EH (cell line): ENCODE measurements at regions not wholly inside any gene's neighbourhood (a gene's known extent, or its start where the extent isn't known, plus 50 kb on each side); places are given as distances from the start of the nearest gene placed in this dataset.
"Not testable (repeated sequence)": the region's sequence is repeated elsewhere in the genome, so short reads cannot be mapped to it uniquely, and the experiment has no call there.

Experiments
- DNase-seq: peaks from one replicate; pipeline ENCODE4 v3.0.0-alpha.2; 2015; ENCODE audit warnings: low read depth

DNA sequence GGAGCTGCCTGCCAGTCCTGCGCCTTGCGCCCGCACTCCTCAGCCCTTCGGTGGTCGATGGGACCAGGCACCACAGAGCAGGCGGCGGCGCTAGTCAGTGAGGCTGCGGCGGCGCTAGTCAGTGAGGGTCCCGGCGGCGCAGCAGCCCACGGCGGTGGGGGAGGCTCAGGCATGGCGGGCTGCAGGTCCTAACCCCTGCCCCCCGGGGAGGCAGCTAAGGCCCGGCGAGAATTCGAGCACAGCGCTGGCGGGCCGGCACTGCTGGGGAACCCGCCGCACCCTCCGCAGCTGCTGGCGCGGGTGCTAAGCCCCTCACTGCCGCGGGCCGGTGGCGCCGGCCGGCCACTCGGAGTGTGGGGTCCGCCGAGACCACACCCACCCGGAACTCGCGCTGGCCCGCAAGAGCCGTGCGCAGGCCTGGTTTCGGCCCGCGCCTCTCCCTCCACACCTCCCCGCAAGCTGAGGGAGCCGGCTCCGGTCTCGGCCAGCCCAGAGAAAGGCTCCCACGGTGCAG, 867.4 kb downstream of the DSC3 start:
- no peak for DNase-seq

DNA sequence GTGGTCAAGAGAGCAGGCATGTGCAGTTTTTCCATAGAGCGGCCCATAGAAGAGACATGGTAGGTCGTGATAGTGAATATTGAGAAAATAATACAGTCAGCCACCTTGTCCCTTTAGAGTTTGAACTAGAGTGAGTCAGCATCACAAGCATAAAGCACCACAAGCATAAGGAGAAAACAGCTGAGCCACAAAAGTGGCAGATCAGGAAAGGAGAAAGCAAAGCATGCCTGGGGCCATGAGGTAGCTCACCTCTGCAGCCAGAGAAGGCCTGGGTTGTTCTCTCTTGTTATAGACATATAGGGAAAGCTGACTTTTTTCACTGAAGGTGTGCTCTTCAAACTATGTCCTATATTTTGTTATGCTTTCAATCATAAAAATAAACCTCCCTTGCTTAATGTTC, 879.0 kb downstream of the DSC3 start:
- DNase-seq, result no peak

DNA sequence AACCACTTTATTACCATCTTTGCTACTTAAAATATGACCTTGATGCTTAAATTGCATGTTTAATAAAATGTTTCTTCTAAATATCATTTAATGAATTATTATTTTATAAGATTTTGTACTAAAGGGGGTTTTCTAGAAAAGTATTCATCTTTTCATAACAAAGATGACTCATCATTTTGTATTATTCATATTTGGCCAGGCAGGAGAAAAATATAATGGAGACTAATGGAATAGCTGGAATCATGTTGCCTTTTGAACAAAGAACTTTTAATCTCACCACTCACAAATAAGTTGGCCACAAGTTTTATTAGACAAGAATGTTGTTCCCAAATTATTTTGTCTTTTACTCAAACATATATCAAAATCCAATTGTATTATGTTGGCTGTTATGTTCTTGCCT, 882.4 kb downstream of the DSC3 start:
- DNase-seq, result no peak

DNA sequence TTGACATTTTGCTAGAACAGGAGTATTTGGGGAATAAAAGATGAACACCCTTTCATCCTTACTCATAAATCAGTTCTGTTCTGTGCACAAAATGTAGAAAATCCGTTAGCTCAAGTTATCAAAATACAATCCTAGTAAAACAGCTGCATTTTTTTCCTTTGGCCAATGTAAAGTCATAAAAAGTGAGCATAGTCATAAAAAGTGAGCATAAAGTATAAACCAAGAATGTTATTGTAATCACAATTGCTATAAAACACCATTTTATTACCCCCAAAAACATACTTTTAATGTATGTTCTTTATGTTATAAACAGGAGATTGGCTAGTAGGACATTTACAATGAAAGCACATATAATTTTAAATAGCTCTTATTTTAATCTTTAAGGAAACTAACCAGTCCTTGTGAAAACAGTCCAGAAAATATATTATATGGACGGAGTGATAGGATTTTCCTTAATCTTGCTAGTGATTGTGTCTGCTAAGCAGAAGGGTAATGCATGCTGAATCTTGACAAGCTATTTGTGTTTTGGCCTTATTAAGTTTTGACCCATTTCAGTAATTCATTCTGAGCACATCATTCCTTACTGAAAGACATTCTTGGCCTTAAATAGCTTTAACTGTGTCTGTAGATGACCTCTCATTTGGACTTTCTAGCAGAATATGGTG, 891.8 kb downstream of the DSC3 start:
- no peak for DNase-seq

DNA sequence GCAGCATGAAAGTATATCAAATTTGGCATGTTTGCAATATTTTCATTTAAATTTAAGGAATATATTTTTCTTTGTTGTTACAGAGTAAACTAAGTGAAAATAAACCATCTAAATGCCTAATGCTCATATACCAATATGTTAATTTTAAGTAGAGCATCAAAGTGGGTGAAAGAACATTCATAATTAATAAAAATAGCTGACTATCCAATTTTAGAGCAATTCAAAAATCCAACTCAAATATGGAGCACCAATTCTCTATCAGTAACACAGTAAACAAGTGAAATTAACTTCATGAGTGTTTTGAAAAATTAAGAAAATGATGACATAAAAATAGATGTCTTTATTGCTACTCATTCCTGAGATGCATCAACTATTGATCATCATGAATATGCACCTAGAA, 893.0 kb downstream of the DSC3 start:
- DNase-seq, result no peak

DNA sequence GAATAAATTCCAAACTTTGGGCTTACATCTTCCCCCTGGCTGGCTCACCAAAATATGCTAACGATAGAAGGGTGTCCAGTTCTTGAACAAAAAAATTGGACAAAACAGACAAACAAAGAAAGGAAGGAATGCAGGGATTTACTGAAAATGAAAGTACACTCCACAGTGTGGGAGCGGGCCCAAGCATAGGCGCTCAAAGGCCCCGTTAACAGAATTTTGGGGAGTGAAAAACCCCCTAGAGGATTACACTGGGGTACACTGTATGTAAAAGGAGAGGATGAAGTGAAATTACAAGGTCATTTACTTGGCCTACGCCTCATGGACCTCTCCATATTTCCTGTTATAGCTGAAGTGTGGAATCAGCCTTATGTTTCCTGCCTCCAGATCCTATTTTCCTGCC, 899.7 kb downstream of the DSC3 start:
- DNase-seq, result no peak

DNA sequence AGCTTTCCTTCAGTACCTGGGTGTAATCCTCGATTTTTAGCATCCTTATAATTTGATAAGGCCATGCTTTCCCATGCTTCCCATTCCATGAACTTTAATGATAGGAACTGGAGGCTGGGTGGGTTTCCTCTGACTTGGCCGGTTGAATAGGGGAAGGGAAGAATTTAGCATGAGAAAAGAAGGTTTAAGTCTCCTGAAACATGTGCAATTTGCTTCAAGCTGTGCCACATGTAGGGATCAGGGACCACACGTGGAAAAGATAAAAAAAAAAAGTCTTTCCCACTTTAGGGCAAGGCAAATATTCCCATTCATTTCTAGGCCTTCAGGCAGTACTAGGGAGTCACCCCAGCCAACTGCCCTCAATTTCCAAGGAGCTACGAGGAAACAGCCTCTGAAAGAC, 900.3 kb downstream of the DSC3 start:
- DNase-seq, result no peak

DNA sequence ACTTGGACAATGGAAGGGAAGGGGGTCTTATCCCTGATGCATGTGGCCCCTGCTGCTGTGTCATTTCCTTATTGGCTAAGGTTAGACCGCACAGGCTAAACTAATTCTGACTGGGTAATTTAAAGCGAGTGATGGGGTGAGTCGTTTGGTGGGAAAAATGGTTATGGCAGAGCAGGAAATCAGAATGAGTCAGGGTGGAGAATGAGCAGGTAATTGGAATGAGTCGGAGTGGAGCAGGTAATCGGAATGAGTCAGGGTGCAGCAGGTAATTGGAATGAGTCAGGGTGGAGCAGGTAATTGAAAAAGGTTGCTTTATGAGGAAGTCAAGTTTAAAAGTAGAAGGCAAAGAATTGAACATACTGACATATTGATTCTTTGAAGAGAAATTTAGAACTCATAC, 901.0 kb downstream of the DSC3 start:
- not testable (repeated sequence) for DNase-seq

DNA sequence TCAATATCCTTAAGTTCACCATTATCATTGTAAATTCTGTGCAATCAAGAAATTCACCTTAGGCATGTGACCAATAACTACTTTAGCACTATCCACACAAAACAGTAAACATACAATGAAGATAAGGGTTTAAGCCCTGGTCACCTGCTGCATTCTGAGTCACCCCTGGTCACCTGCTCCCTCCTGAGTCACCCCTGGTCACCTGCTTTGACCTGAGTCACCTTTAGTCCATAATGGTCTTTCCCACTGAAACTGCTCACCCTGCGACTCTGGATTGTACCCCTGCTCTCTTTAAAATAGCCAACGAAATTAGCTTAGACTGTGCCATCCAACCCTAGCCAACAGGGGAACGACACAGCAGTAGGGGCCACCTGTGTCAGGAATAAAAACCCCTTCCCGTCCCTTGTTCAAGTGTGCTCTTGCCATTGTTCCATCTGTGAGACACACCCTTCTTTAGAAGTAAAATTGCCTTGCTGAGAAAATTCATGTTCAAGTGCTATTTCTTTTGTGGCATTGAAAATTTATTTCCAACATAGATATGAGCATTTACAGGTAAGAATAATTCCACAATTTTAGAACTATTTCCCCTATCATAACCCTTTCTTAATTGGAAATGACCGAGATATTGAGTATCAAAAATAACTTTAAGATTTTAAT, 902.8 kb downstream of the DSC3 start:
- DNase-seq, result no peak

DNA sequence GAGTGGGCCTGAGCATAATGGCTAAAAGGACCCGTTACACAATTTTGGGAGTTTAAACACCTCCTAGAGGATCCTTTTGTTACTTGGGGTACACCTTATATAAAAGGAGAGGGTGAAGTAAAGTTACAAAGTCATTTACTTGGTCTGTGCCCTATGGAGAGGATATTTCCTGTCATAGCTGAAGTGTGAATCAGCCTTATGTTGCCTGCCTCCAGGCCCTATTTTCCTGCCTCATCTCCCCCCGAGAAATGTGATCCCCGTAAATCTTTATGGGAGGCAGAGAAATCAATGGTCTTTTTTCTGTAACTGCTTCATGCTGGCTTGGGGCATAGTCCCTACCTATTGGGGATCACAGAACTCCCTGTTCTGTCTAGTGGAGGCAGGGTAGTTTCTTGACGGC, 906.6 kb downstream of the DSC3 start:
- peak; percentile 4 for DNase-seq

DNA sequence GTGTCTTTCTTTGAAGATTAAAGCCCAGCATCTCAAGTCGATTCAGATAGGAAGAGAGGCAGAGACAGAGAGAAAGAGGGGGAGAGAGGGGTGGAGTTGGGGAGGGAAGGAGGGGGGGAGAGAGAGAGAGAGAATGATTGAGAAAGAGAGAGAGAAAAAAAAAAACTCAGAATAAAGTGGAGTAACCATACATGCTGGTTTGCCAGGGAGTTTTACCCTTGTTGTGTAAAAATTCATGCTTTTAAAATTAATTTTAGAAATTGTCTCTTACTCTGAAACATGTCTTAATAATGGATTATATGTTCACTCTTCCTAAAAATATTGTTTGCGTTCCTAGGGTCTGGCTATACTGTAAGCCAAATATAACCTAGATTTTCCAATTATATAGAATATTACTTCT, 908.5 kb downstream of the DSC3 start:
- no peak for DNase-seq

DNA sequence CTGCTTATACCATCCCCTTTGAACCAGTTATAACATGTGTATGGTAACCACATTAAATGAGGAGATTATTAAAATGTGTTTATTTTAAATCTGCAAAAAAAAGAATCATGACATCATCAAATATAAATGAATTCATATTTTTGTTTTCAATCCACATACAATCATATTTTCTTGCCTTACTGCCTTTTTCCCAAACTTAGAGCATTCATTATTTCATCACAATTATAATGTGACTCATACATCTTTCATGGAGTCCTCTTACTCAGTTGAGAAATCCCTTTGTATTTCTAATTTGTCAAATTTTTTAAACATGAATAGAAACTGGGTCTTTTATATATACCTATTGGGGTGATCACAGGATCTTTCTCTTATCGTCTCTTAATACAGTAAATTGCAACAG, 909.6 kb downstream of the DSC3 start:
- no peak for DNase-seq

DNA sequence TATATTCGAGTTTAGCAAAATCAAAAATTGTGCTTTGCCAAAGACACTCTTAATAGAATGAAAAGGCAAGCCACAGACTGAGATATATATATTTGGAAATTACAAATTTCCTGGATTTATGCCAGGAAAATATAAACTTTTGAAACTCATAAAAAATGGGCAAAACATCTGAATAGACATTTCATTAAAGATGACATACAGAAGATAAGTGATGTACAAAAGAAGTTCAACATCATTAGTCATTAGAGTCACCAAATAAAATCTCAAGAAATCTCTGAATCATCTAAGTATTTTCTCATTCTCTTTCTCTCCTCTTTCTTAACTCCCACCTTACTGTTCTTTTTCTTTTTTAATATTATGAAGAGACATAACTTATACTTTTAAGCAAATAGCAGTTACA, 921.1 kb downstream of the DSC3 start:
- DNase-seq, result no peak

DNA sequence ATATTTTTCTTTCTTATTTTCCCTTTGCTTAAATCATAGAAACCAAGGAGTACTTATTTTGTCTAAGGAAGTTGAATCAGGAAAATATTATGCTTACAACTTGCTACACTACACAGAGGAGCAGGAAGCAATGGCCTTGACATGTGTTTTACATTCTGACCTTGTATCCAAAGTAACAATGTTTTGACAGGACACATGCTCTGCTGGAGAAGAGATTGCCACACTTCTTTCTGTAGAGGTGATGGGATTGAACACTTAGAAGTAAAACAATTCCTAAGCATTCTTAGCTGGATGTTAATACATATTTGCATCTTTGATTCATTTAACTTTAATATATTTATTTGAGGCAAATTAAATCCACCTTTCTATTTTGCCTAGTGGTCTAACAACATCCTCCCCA, 929.1 kb downstream of the DSC3 start:
- no peak for DNase-seq

DNA sequence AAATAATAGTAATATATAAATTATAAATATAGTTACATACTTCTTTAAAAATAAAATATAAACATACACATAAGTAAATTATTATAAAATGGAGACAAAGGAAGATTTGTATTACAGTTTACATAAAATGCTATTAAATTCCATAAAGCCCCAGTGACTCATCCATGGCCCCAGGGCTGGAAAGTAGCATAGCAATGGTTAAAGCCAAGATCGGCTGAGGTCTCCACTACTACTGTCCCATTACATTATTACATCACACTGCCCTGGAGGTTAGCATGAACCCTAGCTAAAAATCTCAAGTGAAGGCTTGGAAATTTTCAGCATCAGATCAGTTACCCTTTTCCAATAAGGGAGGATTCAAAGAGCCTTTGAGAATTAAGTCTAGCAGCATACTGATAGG, 936.2 kb downstream of the DSC3 start:
- peak; percentile 58 for DNase-seq

DNA sequence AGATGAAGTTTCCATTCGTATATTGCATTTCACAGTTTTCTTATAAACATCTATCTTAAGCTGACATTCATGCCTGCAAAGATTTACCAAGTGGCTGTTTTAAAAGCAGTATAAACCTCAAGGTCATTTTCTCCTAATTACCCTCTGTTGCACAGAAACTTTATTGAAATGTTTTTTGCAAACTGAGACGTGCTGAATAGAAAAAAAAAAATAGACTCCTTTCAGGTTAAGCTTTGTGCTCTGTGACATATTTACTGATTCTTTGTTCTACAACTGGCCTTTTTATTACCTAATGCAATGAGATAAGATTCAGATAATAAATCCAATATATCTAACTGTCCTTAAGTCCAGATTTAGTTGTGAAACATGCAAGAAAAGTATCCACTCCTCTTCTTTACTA, 938.7 kb downstream of the DSC3 start:
- DNase-seq, result no peak

DNA sequence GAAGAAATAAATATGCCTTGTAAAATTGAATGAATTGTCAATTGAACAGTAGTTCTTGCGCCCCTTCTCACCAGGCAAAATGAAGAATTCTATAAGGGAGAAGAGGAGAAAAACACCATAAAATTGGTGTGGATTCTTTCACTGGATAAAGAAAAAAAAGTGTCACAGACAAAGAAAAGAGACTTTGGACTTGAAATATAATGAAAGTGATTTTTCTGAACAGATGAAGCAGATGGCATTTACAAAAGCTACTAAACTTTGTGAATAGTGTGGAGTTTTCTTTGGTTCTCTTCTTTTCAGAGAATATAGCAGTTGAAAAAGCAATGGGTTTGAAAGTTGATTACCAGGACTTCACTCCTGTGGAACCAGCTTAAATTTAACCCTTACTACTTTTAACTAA, 945.7 kb downstream of the DSC3 start:
- no peak for DNase-seq

DNA sequence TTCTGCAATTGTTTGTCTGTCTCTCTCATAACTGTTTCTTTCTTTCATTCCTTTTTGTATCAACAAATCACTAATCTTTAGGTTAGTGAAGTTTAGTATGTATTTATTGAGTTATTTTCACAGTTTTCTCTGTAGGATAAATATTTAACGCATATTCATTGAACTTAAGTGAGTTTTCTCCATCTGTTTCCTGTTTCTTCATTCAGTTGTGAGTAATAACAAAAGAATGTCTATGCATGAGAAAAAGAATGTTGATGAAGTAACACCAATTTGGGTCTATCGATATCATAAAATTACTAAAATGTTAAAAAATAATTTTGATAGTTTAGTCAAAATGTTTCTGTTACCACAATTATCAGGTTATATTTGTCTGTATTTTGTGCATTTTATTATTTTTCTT, 948.0 kb downstream of the DSC3 start:
- peak; percentile 25 for DNase-seq

DNA sequence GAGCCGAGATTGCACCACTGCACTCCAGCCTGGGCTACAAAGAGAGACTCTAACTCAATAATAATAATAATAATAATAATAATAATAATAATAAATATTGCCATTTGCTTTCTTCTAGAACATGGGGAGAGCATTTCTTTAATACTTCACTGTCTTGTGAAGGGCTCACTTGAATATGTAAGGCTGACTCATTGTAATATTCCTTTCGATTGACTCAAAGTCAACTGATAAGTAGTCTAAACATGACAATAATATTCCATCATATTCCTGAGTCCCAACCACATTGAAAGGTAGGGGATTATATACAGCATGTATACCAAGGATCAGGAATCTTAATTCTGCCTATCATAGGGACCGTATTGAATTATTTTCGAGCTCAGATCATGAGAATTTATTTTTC, 949.2 kb downstream of the DSC3 start:
- no peak for DNase-seq

DNA sequence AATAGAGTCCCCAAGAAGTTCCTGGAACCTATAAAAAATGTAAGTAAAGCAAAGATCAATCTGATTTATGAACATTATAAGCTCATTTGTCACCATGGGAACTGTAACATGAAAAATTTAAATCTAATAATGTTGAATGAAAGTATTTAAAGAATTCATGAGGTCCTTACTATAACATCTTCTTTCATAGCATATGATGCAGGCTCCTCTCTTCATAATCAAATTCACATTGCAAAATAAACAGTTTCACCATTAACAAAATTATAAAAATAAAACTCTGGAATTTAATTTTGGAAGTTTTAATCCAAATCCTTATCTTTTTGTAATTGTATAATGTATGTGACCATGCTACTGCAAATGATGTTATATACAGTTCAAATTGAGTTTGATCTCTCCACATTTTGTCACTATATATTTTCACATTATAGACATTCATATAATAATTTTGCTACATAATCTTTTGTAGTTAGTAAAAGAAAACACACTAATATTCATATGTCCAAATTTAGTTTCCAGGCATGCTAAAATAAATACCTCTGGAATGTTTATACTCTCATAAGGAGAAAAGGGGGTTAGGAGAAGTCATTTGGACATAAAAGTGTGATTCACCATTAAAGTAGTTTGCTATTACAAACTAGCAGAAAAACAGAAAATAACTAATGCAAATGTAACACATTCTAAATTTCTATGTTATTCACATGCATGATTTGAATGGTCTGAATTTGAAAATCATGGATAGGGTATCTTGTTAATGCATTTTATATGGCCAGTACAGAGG, 954.1 kb downstream of the DSC3 start:
- peak; percentile 35 for DNase-seq

DNA sequence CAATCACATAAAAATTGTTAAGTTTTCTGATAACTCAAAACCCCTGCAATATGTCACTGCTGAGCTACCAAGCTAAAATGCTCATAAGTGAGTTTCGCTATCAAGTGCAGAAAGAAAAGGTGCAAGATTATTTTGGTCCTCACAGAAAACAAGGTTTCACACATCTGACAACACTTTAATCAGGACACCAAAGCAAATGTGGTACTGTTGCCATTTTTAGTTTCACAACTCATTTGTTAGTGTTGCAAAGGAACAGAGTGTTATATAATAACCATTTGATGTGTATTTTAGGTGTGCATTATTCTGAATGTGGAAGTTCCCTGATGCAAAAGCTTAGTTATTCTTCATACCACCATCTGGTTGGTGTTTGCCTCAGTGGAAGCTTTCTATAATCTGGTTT, 956.2 kb downstream of the DSC3 start:
- no peak for DNase-seq

DNA sequence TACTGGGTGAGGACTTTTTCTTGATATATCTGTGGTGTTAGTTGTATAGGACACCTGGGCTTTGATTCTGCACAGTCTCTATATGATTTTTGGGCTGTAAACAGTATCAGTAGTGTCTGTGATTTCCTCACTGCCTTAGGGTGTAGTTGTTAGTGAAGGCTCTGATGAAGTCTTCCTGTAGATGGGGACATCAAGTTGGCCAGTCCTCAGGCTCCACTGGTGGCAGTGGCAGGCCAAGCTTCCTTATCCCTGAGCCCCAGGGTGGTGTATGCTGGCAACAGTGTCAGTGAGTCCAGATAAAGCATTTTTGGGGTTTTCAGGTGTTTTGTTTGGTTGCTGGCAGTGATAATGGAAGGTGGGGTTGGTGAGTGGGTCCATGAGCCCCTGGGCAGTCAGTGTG, 961.4 kb downstream of the DSC3 start:
- DNase-seq, result no peak
